BE2C (cell line): ENCODE measurements at regions not wholly inside any gene's neighbourhood (a gene's known extent, or its start where the extent isn't known, plus 50 kb on each side); places are given as distances from the start of the nearest gene placed in this dataset.

Experiments used
- DNase-seq: peaks from one replicate; pipeline ENCODE4 v3.0.0-alpha.2; 2020
- H3K27me3 ChIP-seq: fragments of 250-450 bp; sonication (Bioruptor Pico); 2 replicates; pipeline ENCODE4 v1.5.1; 2020; ENCODE audit warnings: mild to moderate bottlenecking
- H3K36me3 ChIP-seq: fragments of 250-450 bp; sonication (Bioruptor Pico); 2 replicates; pipeline ENCODE4 v1.5.1; 2020; ENCODE audit warnings: mild to moderate bottlenecking
- H3K4me1 ChIP-seq: fragments of 250-450 bp; sonication (Bioruptor Pico); 2 replicates; pipeline ENCODE4 v1.5.1; 2020
- H3K4me3 ChIP-seq: 2 replicates; pipeline ENCODE4 v1.5.1; 2011; ENCODE audit warnings: low read depth, low read length
- H3K9me3 ChIP-seq: fragments of 250-450 bp; sonication (Bioruptor Pico); 2 replicates; pipeline ENCODE4 v1.5.1; 2020
- TF ChIP-seq, protein P1 (sequence below): IDR thresholded peaks from 2 replicates; pipeline ENCODE4 v1.5.1; 2012; ENCODE audit warnings: mild to moderate bottlenecking, low read depth, low read length

DNA sequence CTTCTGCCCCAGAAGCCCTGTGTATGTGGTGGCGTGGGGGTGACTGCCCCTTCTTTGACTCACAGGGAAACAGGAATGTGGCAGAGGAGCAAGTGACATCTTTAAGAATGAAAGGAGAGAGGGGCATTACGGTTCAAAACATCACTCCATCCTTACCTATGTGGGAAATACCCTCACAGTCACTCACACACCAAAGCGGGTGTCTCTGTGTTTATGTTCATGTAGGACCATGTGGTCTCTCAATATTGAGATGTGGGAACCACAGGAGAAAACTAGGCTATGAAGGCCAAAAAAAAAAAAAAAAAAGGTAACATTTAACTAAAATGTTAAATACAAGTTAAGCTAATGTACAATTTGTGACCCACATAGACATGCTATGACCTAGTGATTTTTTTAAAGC lies 153.6 kb upstream of the GPR12 start:
- Histone ChIP-seq H3K27me3 (peaks cover 24% of the 10 kb centered on the region), H3K9me3 (no peaks in the 10 kb centered on the region), H3K4me3 (no peak overlapping the region), H3K36me3 (no peaks in the 10 kb centered on the region), H3K4me1 (no peaks in the 10 kb centered on the region)
- TF ChIP-seq, protein P1, sequence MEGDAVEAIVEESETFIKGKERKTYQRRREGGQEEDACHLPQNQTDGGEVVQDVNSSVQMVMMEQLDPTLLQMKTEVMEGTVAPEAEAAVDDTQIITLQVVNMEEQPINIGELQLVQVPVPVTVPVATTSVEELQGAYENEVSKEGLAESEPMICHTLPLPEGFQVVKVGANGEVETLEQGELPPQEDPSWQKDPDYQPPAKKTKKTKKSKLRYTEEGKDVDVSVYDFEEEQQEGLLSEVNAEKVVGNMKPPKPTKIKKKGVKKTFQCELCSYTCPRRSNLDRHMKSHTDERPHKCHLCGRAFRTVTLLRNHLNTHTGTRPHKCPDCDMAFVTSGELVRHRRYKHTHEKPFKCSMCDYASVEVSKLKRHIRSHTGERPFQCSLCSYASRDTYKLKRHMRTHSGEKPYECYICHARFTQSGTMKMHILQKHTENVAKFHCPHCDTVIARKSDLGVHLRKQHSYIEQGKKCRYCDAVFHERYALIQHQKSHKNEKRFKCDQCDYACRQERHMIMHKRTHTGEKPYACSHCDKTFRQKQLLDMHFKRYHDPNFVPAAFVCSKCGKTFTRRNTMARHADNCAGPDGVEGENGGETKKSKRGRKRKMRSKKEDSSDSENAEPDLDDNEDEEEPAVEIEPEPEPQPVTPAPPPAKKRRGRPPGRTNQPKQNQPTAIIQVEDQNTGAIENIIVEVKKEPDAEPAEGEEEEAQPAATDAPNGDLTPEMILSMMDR = no peak
- DNase-seq = no peak

DNA sequence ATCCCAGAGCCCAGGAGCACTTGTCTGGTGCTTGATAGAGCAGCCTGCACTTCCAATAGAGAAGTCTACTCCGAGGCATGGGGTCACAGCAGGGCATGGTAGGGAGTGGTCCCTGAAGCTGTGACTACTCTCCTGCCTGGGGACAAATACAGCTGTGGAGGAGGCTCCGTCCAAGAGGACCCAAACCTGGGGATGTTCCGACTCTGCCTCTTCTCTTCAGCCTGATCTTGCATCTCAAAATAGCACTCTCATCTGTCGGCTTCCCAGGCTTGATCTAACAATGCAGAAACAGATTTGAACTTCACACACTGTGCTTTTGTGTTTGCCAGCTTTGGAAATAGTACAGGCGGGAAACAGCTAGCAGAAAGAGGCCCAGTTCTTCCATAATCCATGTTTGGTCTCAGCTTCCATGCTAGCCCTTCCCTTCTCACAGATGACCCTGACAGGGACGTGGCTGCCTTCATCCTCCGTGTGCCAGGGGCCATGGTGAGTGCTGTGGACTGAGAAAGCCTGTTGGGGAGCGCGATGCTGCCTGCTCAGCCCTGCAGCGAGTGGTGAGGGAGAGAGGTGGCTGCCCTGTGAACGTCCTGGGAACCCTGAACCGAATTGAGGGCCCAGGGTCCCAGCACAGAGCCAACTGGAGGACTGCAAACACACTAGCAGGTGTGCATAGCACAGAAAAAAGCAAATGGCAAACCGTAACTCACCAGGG lies 150.3 kb upstream of the GPR12 start:
- no peak overlapping the region for H3K4me3 ChIP-seq
- H3K4me1 ChIP-seq = no peaks in the 10 kb centered on the region
- DNase-seq = no peak
- no peaks in the 10 kb centered on the region for H3K9me3 ChIP-seq
- peaks cover 24% of the 10 kb centered on the region for H3K27me3 ChIP-seq
- TF ChIP-seq, protein P1 = no peak
- no peaks in the 10 kb centered on the region for H3K36me3 ChIP-seq

DNA sequence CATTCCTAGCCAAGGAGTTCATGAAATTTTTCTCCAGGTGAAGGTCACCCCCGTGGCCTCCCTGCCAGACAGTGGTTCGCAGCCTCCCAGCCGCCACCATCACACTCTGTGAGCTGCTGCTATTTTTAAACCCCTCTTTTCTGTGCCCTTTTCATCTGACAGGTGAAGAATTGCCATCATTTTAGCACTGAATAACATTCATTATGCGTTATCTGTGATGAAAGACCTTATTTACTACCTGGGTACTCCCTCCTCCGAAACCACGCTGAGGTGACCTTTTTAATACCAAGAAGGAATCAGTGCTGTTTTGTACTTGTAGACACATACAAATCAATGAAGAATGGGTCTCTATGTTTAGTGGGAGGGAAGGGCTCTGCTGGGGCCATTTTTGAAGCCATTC lies 148.9 kb upstream of the GPR12 start:
- Histone ChIP-seq H3K4me3 (no peak overlapping the region), H3K36me3 (no peaks in the 10 kb centered on the region), H3K4me1 (no peaks in the 10 kb centered on the region), H3K27me3 (peaks cover 35% of the 10 kb centered on the region), H3K9me3 (no peaks in the 10 kb centered on the region)
- no peak for DNase-seq
- TF ChIP-seq, protein P1 = no peak

DNA sequence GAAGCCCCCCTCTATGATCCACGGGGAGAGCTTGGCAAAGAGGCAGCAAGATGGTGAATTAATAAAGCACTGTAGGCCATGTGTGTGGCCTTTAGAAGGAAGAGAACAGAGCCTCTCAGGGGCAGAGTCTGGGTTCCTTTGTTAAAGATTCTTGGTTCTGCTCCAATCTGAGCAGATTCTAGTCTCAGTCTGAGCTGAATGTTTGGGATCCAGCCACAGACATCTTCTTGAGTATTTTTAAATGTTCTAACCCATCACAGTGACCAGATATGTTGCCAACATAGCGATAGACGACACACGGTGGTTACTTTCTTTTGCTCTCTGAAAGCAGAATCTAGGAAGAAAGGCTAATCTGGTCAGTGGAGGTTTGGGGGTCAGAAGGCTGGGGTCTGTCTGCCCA lies 147.5 kb upstream of the GPR12 start:
- Histone ChIP-seq H3K4me1 (no peaks in the 10 kb centered on the region), H3K9me3 (no peaks in the 10 kb centered on the region), H3K4me3 (no peak overlapping the region), H3K27me3 (peaks cover 36% of the 10 kb centered on the region), H3K36me3 (no peaks in the 10 kb centered on the region)
- DNase-seq = no peak
- TF ChIP-seq, protein P1 = no peak

DNA sequence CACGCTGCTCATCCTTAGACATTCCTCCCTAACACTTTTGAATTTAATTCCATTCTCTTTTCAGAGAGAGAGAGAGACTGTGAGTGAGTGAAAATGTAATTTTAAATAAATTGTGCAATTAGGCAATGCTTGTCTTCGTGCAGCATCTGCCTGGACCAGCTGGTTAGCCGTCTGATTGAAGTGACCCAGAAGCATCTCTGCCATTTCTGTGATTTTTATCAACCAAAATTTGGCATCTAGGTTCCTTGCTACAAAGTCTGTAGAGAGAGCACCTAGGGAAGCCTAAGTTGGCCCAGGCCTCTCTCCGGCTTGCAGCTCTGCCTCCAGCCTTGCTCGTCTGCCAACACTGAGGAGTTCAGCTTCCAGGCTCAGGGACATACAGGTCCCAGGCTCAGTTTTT lies 138.6 kb upstream of the GPR12 start:
- DNase-seq = no peak
- TF ChIP-seq, protein P1 = no peak
- H3K4me3 ChIP-seq = no peak overlapping the region
- no peaks in the 10 kb centered on the region for H3K9me3 ChIP-seq
- peaks cover 13% of the 10 kb centered on the region for H3K27me3 ChIP-seq
- H3K4me1 ChIP-seq = no peaks in the 10 kb centered on the region
- no peaks in the 10 kb centered on the region for H3K36me3 ChIP-seq

DNA sequence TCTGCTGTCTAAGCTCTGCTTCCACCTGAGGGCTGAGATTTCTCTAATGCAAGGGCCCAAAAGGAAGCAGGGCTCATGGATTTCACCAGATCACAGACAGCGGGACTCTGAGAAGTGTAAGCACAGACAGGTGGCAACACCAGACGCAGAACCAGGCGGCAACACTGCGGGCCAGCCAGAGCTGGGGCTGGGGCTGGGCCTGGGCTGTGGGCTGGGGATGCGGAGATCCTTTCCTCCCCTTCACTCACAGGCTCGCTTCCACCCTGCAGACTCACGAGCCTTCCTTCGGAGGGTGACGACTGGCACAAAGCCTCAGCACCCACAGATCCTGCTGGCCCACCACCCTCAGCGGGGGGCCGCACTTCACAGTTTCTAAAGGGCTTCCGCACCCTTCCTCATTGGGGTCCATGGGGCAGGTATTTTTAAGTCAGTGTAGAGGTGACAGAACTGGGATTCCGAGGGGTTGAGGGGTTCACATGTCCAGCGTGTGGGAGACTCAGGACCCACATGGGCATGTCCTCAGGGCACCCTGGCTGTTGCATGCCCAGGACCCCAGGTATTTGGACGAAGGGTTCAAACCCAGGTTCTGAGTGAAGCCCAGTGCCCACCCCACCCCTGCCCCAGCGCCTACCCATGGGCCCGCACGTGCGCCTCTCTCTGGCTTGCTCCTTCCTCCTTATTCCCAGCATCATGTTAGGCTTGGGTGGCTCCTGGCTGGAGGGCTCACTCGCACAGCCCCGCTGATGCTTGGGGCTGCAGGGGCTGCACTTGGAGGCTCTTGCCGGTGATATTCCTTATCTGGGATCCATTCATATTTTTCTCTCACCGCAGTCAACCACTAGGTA lies 137.3 kb upstream of the GPR12 start:
- TF ChIP-seq, protein P1 = no peak
- H3K36me3 ChIP-seq = no peaks in the 10 kb centered on the region
- H3K27me3 ChIP-seq = peaks cover 16% of the 10 kb centered on the region
- H3K9me3 ChIP-seq = no peaks in the 10 kb centered on the region
- DNase-seq = no peak
- no peak overlapping the region for H3K4me3 ChIP-seq
- no peaks in the 10 kb centered on the region for H3K4me1 ChIP-seq
